RWPE2 (cell line): ENCODE measurements at regions not wholly inside any gene's neighbourhood (a gene's known extent, or its start where the extent isn't known, plus 50 kb on each side); places are given as distances from the start of the nearest gene placed in this dataset.

Experiments used
- ATAC-seq: fragments of 200-7000 bp; cut with Tn5 transposase; 3 replicates; pipeline ENCODE4 v1.9.1; 2021; ENCODE audit warnings: low read depth
- DNase-seq: peaks from one replicate; pipeline ENCODE4 v3.0.0-alpha.2; 2020; ENCODE audit warnings: low spot score
- H3K27ac ChIP-seq: fragments of 450-650 bp; 2 replicates; pipeline ENCODE4 v1.5.1; 2017; ENCODE audit warnings: mild to moderate bottlenecking; ENCODE audit not compliant: poor library complexity, severe bottlenecking
- H3K27me3 ChIP-seq: fragments of 250-450 bp; sonication (Bioruptor Pico); 2 replicates; pipeline ENCODE4 v1.5.1; 2021; ENCODE audit warnings: mild to moderate bottlenecking, moderate library complexity; ENCODE audit not compliant: insufficient read depth, poor library complexity, severe bottlenecking
- H3K36me3 ChIP-seq: fragments of 250-450 bp; sonication (Bioruptor Pico); 2 replicates; pipeline ENCODE4 v1.5.1; 2020; ENCODE audit warnings: low read depth, mild to moderate bottlenecking, moderate library complexity
- H3K4me1 ChIP-seq: fragments of 250-450 bp; sonication (Bioruptor Pico); 2 replicates; pipeline ENCODE4 v1.5.1; 2021; ENCODE audit warnings: mild to moderate bottlenecking, moderate library complexity; ENCODE audit not compliant: insufficient read depth, poor library complexity, severe bottlenecking
- H3K4me3 ChIP-seq: fragments of 250-450 bp; sonication (Bioruptor Pico); 2 replicates; pipeline ENCODE4 v1.5.1; 2021; ENCODE audit warnings: mild to moderate bottlenecking, moderate library complexity; ENCODE audit not compliant: severe bottlenecking
- H3K9me3 ChIP-seq: fragments of 250-450 bp; sonication (Bioruptor Pico); 2 replicates; pipeline ENCODE4 v1.5.1; 2021; ENCODE audit warnings: mild to moderate bottlenecking, moderate library complexity; ENCODE audit not compliant: severe bottlenecking
- TF ChIP-seq, protein P1 (sequence below): fragments of 450-650 bp; IDR thresholded peaks from one replicate; pipeline ENCODE4 v1.5.1; 2017; ENCODE audit warnings: mild to moderate bottlenecking, moderate library complexity; ENCODE audit not compliant: poor library complexity, severe bottlenecking

GRCh38 chr2:104090407-104090806 lies 763.5 kb upstream of the POU3F3 start:
- Histone ChIP-seq H3K27me3 (no peaks in the 10 kb centered on the region), H3K4me1 (no peaks in the 10 kb centered on the region), H3K27ac (no peak overlapping the region), H3K4me3 (no peak overlapping the region), H3K36me3 (no peaks in the 10 kb centered on the region), H3K9me3 (no peaks in the 10 kb centered on the region)
- ATAC-seq (no peak), DNase-seq (no peak)
- TF ChIP-seq, protein P1, sequence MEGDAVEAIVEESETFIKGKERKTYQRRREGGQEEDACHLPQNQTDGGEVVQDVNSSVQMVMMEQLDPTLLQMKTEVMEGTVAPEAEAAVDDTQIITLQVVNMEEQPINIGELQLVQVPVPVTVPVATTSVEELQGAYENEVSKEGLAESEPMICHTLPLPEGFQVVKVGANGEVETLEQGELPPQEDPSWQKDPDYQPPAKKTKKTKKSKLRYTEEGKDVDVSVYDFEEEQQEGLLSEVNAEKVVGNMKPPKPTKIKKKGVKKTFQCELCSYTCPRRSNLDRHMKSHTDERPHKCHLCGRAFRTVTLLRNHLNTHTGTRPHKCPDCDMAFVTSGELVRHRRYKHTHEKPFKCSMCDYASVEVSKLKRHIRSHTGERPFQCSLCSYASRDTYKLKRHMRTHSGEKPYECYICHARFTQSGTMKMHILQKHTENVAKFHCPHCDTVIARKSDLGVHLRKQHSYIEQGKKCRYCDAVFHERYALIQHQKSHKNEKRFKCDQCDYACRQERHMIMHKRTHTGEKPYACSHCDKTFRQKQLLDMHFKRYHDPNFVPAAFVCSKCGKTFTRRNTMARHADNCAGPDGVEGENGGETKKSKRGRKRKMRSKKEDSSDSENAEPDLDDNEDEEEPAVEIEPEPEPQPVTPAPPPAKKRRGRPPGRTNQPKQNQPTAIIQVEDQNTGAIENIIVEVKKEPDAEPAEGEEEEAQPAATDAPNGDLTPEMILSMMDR: no peak

DNA sequence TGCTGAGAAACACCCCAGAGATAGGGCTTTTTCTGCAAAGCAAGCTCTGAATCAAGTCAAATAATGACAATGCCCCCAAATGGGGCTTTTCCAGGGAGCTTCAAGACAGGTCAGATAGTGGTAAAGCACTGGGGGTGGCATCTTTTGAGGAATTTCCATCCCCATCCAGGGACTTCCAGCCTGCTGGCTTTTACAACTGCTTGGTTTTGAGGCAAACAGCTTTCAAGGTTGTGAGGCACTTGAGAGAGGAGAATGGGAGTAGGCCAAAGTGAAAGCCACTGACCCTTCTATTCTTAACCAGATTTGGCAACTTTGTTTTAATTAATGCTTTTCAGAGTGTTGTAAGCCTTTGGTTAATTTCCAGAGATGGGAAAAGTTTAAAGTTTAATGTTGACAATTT lies 762.0 kb upstream of the POU3F3 start:
- Histone ChIP-seq H3K27ac (no peak overlapping the region), H3K36me3 (no peaks in the 10 kb centered on the region), H3K9me3 (no peaks in the 10 kb centered on the region), H3K27me3 (no peaks in the 10 kb centered on the region), H3K4me3 (no peak overlapping the region), H3K4me1 (no peaks in the 10 kb centered on the region)
- no peak for ATAC-seq
- no peak for DNase-seq
- TF ChIP-seq, protein P1: no peak

- H3K27ac ChIP-seq: no peak overlapping the region
- TF ChIP-seq, protein P1: no peak
- DNase-seq: no peak
- no peak overlapping the region for H3K4me3 ChIP-seq
- H3K9me3 ChIP-seq: no peaks in the 10 kb centered on the region
- H3K27me3 ChIP-seq: no peaks in the 10 kb centered on the region
- H3K36me3 ChIP-seq: no peaks in the 10 kb centered on the region
- H3K4me1 ChIP-seq: no peaks in the 10 kb centered on the region
- no peak for ATAC-seq
Observed at GRCh38 chr2:104092886-104093285, 761.0 kb upstream of the POU3F3 start.

DNA sequence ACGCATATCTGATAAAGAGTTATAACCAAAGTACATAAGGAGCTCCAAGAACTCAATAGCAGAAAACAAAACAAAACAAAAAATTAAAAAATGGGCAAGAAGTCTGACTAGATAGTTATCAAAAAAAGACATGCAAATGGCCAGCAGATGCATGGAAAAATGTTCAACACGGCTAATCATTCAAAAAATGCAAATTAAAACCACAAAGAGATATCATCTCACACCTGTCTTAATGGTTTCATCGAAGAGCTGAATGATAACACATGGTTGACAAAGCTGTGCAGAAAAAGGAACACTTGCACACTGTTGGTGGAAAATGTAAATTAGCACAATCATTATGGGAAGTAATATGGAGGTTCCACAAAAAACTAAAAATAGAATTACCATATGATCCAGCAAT lies 751.3 kb upstream of the POU3F3 start:
- no peak overlapping the region for H3K4me3 ChIP-seq
- ATAC-seq (no peak), DNase-seq (no peak)
- H3K36me3 ChIP-seq: no peaks in the 10 kb centered on the region
- no peak overlapping the region for H3K27ac ChIP-seq
- TF ChIP-seq, protein P1: no peak
- no peaks in the 10 kb centered on the region for H3K4me1 ChIP-seq
- H3K27me3 ChIP-seq: no peaks in the 10 kb centered on the region
- H3K9me3 ChIP-seq: no peaks in the 10 kb centered on the region

- no peak overlapping the region for H3K4me3 ChIP-seq
Observed at GRCh38 chr2:104109356-104109755, 744.6 kb upstream of the POU3F3 start.

More at GRCh38 chr2:104109356-104109755, 744.6 kb upstream of the POU3F3 start:
- TF ChIP-seq, protein P1: no peak
- Histone ChIP-seq H3K4me1 (no peaks in the 10 kb centered on the region), H3K36me3 (no peaks in the 10 kb centered on the region), H3K27me3 (no peaks in the 10 kb centered on the region), H3K9me3 (no peaks in the 10 kb centered on the region), H3K27ac (no peak overlapping the region)
- ATAC-seq (no peak), DNase-seq (no peak)
